ENCODE measurements at regions not wholly inside any gene's neighbourhood (a gene's known extent, or its start where the extent isn't known, plus 50 kb on each side); places are given as distances from the start of the nearest gene placed in this dataset.

- TF ChIP-seq, protein P1, sequence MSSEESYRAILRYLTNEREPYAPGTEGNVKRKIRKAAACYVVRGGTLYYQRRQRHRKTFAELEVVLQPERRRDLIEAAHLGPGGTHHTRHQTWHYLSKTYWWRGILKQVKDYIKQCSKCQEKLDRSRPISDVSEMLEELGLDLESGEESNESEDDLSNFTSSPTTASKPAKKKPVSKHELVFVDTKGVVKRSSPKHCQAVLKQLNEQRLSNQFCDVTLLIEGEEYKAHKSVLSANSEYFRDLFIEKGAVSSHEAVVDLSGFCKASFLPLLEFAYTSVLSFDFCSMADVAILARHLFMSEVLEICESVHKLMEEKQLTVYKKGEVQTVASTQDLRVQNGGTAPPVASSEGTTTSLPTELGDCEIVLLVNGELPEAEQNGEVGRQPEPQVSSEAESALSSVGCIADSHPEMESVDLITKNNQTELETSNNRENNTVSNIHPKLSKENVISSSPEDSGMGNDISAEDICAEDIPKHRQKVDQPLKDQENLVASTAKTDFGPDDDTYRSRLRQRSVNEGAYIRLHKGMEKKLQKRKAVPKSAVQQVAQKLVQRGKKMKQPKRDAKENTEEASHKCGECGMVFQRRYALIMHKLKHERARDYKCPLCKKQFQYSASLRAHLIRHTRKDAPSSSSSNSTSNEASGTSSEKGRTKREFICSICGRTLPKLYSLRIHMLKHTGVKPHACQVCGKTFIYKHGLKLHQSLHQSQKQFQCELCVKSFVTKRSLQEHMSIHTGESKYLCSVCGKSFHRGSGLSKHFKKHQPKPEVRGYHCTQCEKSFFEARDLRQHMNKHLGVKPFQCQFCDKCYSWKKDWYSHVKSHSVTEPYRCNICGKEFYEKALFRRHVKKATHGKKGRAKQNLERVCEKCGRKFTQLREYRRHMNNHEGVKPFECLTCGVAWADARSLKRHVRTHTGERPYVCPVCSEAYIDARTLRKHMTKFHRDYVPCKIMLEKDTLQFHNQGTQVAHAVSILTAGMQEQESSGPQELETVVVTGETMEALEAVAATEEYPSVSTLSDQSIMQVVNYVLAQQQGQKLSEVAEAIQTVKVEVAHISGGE (tag by site-specific recombination; conservative IDR thresholded peaks at IDR 0.05; ENCODE audit: low read depth), result no peak
- TF ChIP-seq ZNF366 (tag by site-specific recombination; conservative IDR thresholded peaks at IDR 0.05) (peak; percentile 44), ZNF560 (tag by site-specific recombination; IDR thresholded peaks at IDR 0.05; ENCODE audit: borderline replicate concordance) (no peak), ZNF843 (tag by site-specific recombination; IDR thresholded peaks at IDR 0.05) (0 out of 2 replicates have a peak, but pooled peaks have one; percentile 37), ZNF561 (tag by site-specific recombination; IDR thresholded peaks at IDR 0.05; ENCODE audit: borderline replicate concordance) (no peak), ZNF114 (tag by site-specific recombination; IDR thresholded peaks at IDR 0.05) (no peak), ZNF335 (tag by site-specific recombination; conservative IDR thresholded peaks at IDR 0.05) (no peak), ZFHX2 (tag by site-specific recombination; conservative IDR thresholded peaks at IDR 0.05) (no peak), ZNF19 (tag by site-specific recombination; IDR thresholded peaks at IDR 0.05; ENCODE audit: low read depth) (no peak), KLF9 (tag by site-specific recombination; IDR thresholded peaks at IDR 0.05; ENCODE audit: low read depth) (no peak), ZNF692 (tag by site-specific recombination; IDR thresholded peaks at IDR 0.05) (no peak), ZNF660 (tag by site-specific recombination; IDR thresholded peaks at IDR 0.05) (peak; percentile 48), ZNF449 (tag by site-specific recombination; IDR thresholded peaks at IDR 0.05) (no peak), MEIS1 (CRISPR knock-in tag; IDR thresholded peaks at IDR 0.05; ENCODE audit: borderline replicate concordance) (no peak), ZNF600 (tag by site-specific recombination; IDR thresholded peaks at IDR 0.05) (no peak), ZNF155 (tag by site-specific recombination; IDR thresholded peaks at IDR 0.05) (no peak), ZNF157 (tag by site-specific recombination; IDR thresholded peaks at IDR 0.05) (no peak), KLF7 (tag by site-specific recombination; IDR thresholded peaks at IDR 0.05; ENCODE audit: borderline replicate concordance) (no peak), ZXDB (tag by site-specific recombination; IDR thresholded peaks at IDR 0.05) (peak; percentile 39; the same call in 1 of the 2 replicates), SP3 (tag by site-specific recombination; IDR thresholded peaks at IDR 0.05) (no peak), ZNF837 (tag by site-specific recombination; IDR thresholded peaks at IDR 0.05) (no peak), ZNF654 (tag by site-specific recombination; IDR thresholded peaks at IDR 0.05; ENCODE audit: low read depth) (peak; percentile 99)
- TF ChIP-seq, protein P2, sequence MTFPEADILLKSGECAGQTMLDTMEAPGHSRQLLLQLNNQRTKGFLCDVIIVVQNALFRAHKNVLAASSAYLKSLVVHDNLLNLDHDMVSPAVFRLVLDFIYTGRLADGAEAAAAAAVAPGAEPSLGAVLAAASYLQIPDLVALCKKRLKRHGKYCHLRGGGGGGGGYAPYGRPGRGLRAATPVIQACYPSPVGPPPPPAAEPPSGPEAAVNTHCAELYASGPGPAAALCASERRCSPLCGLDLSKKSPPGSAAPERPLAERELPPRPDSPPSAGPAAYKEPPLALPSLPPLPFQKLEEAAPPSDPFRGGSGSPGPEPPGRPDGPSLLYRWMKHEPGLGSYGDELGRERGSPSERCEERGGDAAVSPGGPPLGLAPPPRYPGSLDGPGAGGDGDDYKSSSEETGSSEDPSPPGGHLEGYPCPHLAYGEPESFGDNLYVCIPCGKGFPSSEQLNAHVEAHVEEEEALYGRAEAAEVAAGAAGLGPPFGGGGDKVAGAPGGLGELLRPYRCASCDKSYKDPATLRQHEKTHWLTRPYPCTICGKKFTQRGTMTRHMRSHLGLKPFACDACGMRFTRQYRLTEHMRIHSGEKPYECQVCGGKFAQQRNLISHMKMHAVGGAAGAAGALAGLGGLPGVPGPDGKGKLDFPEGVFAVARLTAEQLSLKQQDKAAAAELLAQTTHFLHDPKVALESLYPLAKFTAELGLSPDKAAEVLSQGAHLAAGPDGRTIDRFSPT (tag by site-specific recombination; IDR thresholded peaks at IDR 0.05), result no peak
- TF ChIP-seq, protein P3, sequence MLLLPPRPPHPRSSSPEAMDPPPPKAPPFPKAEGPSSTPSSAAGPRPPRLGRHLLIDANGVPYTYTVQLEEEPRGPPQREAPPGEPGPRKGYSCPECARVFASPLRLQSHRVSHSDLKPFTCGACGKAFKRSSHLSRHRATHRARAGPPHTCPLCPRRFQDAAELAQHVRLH (tag by site-specific recombination; IDR thresholded peaks at IDR 0.05), result no peak
- TF ChIP-seq, protein P4, sequence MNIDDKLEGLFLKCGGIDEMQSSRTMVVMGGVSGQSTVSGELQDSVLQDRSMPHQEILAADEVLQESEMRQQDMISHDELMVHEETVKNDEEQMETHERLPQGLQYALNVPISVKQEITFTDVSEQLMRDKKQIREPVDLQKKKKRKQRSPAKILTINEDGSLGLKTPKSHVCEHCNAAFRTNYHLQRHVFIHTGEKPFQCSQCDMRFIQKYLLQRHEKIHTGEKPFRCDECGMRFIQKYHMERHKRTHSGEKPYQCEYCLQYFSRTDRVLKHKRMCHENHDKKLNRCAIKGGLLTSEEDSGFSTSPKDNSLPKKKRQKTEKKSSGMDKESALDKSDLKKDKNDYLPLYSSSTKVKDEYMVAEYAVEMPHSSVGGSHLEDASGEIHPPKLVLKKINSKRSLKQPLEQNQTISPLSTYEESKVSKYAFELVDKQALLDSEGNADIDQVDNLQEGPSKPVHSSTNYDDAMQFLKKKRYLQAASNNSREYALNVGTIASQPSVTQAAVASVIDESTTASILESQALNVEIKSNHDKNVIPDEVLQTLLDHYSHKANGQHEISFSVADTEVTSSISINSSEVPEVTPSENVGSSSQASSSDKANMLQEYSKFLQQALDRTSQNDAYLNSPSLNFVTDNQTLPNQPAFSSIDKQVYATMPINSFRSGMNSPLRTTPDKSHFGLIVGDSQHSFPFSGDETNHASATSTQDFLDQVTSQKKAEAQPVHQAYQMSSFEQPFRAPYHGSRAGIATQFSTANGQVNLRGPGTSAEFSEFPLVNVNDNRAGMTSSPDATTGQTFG (tag by site-specific recombination; IDR thresholded peaks at IDR 0.05; ENCODE audit: borderline replicate concordance), result no peak
- TF ChIP-seq, protein P5, sequence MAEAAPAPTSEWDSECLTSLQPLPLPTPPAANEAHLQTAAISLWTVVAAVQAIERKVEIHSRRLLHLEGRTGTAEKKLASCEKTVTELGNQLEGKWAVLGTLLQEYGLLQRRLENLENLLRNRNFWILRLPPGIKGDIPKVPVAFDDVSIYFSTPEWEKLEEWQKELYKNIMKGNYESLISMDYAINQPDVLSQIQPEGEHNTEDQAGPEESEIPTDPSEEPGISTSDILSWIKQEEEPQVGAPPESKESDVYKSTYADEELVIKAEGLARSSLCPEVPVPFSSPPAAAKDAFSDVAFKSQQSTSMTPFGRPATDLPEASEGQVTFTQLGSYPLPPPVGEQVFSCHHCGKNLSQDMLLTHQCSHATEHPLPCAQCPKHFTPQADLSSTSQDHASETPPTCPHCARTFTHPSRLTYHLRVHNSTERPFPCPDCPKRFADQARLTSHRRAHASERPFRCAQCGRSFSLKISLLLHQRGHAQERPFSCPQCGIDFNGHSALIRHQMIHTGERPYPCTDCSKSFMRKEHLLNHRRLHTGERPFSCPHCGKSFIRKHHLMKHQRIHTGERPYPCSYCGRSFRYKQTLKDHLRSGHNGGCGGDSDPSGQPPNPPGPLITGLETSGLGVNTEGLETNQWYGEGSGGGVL (tag by site-specific recombination; IDR thresholded peaks at IDR 0.05), result no peak
These were observed 62.0 kb upstream of the OSBPL8 start (continued) for GRCh38 chr12:76621582-76622024.
